ENCODE measurements at regions not wholly inside any gene's neighbourhood (a gene's known extent, or its start where the extent isn't known, plus 50 kb on each side); places are given as distances from the start of the nearest gene placed in this dataset.

DNA sequence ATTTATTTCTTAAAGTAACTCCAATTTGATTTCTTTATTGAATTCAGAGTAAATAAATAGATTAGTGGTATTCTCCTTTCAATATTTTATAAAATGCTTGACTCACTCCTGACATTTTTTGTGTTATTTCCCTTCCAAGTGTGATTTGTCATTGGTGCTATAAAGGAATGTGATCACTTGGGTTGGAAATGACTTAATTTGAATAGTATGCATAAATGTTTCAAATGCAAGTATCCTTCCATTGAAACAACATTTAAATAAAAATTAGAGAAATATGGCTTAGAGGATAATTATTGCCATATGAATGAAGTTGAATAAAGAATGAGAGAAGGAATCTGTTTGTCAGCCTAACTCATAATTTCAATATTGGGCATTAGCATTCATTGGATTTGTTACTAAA is 182.7 kb downstream of the PABPC4L start:
- DNase-seq: no peak

DNA sequence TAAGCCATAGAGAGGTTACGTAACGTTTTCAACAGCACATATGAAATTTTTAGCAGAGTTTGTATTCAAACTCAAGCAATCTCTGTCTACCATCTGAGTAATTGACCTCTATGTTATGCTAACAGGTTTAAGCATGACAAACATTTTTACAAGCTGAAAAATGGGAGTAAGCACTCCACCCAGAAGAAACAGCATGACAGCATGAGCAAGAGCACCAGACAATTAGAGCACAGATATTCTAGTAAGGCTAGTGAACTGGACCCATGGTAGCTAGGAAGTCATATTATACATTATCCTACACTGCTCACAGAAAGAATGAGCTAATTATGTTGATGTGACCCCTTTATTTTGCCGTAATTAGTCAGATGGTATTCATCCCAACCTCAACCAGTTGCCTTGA is 200.5 kb downstream of the PABPC4L start:
- DNase-seq: no peak

DNA sequence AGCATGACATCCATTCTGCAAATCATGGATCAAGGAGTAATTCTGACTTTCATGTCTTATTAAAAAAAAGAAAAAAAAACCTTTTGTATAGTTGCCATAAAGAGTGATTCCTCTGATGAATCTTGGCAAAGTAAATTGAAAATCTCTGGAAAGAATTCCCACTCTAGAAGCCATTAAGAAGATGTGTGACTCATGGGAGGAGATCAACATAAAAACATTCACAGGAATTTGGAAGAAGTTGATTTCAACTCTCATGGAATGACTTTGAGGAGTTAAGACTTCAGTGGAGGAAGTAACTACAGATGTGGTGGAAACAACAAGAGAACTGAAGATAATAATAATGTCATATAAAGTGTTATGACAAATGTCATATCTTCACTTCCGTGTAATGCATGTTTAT is 204.2 kb downstream of the PABPC4L start:
- DNase-seq: no peak

DNA sequence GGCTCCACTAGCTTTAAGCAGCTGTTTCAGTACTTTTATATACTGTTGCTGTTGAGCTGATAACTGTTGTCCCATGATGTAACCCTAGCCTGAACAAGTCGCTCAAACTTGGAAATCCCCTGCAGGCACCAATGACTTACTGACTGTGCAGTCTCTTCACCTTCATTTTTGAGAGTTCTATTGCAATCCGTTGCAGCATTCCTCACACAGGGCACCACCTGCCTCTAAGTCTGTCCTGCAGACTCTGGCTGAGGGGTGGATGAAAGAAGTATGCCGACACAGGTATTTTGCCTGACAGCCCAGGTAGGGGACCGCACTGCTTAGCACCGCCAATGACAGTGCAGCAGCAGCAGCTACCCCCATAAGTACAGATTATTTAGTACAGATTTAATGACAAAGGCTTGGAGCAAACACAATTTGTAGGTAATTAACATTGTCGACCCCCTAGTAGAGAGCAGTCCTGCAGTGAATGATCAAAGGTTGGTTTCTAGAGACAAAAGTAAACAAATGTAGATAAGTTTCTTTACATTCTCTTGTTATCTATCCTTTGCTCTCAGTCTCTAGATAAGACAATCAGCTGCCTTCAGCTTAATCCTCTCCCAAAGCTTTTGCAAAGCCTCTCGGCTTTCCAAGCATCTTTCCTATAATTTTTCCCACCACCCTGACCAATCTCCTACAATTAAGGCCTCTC is 205.0 kb downstream of the PABPC4L start:
- no peak for DNase-seq

DNA sequence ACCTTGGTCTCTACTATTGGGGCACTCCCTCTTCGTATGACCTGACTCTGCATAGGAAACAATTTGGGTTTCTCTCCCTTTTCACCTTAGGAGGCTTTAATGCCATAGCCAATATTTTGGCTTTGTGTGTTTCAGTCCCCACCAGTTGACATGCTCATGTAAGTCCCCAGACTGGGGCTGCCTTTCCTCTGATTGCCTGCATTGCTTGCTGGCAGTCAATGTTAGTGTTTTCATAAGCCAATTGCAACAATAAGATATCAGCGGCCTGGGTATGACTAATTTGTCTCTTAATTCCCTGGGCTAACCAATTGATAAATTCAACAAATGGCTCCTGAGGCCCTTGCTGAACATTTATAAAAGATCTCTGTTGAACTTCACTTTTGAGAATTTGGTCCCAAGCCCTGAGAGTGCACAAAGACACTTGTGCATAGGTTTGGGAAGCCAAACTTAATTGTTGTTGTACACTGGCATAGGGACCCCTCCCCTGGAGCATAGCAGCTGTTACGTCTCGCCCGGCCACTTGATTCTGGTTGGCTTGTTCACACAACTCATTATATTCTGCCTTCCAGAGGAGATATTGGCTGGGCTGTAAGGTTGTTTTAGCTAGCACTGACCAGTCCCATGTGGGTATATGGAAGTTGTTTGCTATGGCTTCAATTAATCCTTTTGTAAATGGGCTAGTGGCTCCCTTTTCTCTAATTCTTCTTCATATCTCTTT is 206.2 kb downstream of the PABPC4L start:
- no peak for DNase-seq

DNA sequence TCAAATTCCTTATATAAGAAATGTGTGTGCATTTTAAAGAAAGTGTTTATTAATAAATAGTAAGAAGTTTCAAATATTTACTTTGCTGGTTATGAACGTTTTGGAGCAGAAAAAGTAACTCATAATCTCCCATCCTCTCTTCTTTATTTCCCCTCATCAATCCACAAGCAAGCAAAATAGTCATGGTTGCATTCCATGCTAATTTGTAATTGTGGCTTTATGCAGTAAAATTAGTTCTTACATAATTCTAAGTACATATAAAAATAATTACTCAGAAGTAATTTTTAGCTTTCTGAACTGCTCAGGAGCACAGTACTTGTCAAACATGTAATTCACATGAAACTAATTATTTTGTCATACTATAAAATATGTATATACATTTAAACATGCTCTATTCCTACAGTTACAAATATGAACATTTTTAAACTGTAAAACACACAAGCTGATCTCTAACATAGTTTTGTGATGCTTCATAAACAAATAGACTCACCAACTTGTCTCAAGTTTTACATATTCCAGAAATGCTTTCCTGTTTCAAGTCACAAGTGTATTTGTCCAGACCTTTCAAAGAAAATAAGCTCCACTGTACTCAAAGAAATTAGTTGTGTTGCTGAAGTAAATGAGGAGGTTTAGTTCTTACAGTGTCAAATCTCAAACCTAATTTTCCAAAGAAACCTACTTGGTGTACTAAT is 218.9 kb downstream of the PABPC4L start:
- DNase-seq: no peak

DNA sequence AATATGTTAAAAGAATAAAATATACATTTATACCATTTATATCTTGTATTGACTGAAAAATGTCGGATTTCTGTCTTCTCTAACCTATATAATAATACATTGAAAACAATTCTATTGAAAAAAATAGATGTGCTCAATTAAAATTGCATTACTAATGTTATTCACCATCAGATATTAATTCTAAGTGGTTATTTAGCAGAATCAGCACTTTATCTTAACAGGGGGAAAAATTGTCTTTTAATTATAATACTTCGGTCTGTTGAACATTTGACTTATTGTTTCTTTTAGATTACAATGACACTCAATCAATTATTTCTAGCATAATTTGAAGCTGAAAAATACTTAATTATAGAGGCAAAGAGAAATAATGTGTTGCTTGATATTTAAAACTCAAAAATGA is 220.3 kb downstream of the PABPC4L start:
- no peak for DNase-seq

DNA sequence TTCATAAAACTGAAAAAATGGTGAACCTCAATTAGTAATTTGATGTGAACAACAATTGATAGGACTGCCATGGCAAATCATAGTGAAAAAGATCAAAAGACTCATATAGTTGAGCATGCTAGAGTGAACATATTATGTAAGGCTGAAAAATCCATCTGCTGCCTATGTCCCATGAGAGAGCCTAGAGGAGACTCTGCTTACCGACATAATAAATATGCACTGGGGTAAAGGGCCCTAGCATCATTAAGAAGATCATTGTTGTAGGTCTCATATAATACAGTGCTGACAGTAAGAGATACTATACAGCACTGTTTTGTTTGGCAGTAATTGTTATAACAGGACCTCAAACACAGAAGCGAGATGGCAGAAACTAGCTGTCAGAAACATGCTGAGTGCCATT is 229.0 kb downstream of the PABPC4L start:
- peak in 1 of 2 experiments; percentile 30 for DNase-seq

DNA sequence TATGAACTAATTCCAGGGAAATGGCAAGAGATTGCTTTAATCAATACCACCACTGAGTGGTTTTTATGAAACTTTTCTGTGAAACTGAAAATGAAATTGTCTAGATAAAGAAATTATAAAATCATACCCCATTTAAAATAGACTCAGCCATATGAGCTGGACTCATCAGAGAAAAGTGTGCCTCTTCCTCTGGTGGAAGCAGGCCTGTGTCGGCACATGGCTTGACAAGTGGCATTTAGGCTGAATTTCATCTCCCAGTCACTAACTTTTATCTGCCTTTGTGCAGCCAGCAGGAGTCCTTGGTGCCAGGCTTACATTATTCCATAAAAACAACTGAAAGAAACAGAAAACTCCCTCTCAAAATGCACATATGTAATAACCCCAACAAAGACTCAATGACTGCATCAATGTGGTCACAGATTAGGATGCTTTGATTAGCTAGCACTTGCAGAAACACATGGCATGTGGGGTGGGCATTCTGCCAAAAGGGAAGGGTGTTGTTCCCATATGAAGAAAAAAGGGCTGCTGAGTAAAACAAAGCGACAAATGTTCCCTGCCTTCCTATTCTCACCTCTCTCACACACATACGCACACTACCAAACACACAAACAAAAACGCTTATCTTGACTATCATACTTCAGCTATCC is 232.3 kb downstream of the PABPC4L start:
- DNase-seq: peak; percentile 61 to 74

DNA sequence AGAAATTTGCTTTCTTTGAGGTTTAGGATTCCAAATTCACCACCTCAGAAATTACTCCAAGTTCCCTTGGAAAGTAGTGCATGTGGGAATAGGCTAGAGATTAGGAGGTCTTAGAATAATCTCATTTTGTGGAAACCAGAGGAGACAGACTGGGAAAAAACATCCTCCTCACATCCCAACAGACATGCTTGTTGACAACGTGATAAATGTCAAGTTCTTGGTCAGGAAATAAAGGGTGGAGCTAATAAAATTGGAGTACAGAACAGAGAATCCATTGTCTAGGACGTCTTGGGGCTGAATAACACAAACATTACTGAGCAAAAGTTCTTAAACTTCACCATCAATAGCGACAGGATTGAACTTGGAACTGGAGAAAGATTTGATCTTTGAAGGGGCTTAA is 233.4 kb downstream of the PABPC4L start:
- DNase-seq: no peak

DNA sequence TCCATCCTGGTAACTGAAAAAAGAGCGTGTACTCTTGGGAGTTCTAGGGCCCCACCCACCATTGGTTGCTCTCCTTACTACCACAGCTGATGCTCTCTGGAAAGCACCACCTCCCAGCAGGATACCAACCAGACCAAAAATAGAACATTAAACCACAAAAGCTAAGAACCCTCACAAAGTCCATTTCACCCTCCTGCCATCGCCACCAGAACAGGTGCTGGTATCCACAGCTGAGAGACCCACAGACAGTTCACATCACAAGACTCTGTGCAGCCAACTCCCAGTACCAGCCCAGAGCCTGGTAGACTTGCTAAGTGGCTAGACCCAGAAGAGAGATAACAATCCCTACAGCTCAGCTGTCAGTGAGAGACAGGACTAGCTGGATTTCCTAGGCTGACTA is 240.6 kb downstream of the PABPC4L start:
- DNase-seq: no peak

DNA sequence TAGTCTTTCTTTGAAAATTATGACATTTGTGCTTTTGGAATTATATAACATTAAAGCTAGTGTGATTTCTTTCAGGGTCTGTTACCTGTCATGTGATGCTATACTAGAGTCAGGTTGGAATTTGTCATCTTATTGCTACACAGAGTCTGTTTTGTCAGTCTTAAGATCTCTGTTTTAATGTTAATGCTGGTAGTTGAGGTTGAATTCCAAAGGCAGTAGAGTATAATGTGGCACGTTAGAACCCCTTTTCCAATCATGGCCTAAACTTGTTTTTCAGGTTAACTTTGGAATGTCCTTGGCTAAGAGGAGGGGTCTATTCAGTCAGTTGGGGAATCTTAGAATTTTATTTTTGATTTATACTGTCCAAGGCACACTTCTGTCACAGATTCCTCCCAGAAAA is 258.5 kb downstream of the PABPC4L start:
- DNase-seq: no peak

DNA sequence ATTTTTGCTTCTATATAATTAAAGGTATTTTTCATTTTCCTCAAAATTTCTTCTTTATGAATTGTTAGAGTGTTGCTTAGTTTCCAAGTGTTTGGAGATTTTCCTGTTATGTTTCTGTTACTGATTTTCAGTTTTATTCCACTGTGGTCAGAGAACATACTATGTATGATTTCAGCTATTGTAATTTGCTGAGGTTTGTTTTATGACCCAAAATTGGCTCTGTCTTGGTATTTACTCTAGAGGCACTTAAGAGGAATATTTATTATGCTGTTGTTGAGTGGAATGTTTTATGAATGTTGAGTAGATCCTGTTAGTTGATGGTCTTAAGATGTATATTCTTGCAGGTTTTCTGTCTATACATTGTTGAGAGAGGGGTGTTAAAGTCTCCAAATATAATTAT is 263.5 kb downstream of the PABPC4L start:
- DNase-seq: no peak

DNA sequence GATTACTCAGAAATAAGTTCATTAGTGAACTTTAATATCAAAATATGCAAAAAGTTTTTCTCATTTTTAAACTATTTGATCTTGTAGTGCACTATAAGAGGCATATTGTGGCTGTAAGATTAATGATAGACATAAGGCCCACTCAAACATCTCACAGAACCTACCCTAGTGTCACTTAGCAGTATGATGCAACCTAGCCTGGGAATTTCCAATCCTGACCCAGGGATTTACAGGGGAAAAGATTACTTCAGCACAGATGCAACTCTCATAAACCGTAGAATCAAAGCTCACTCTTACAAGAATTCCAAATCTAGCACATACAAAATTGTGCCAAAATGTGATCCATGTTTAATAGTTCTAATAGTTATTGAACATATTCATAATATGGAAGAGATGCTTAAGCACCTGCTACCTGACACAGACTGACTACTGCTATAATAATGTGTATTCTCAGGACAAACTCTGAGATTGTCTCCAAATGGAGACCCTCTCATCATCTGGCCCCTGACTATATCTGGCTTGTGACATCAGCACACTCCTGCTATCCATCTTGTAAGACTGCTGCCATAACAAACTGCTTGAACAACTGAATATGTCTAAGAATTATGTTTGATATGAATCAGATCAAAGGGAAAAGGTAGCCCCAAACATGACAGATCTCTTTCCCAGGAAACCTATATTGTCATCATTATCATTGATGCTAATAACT is 271.9 kb downstream of the PABPC4L start:
- DNase-seq: no peak

DNA sequence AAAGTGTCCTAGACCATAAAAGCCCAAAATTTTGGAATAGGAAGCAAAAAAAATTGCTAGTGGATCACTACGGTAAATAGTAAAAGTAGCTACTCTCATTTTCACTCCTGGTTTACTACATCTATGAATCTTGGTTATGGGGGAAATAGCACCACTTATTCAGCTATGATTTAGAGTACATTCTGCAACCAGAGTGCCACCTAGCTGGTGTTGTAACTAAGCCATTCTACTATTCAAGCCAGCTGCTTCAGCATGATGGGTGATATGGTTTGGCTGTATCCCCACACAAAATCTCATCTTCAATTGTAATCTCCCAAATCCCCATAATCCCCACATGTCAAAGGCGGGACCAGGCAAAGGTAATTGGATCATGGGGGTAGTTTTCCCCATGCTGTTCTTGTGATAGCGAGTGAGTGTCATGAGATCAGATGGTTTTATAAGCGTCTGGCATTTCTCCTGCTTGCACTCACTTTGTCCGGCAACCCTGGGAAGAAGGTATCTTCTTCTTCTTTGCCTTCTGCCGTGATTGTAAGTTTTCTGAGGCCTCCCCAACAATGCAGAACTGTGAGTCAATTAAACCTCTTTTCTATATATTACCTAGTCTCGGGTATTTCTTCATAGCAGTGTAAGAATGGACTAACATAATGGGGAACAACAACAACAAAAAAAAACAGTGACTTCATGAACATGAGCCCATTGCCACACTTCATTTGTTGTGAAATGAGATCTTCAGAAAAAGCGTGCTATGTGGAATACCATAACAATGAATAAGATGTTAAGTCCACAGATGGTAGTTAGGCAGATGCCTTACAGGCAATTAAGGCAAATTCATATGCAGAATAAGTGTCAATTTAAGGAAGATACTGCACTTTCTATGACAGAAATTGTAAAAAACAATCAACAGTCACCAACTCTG is 280.1 kb downstream of the PABPC4L start:
- no peak for DNase-seq

DNA sequence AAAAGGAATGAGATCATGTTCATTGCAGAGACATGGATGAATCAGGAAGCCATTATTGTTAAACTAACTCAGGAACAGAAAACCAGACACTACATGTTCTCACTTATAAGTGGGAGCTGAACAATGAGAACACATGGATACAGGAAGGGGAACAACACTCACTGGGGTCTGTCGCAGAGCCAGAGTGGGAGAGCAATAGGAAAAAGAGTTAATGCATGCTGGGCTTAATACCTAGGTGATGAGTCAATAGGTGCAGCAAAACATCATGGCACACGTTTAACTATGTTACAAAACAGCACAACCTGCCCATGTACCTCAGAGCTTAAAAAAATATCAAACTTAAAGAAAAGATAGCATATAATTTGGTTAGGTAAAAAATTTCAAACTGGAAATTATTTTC is 281.4 kb downstream of the PABPC4L start:
- no peak for DNase-seq

DNA sequence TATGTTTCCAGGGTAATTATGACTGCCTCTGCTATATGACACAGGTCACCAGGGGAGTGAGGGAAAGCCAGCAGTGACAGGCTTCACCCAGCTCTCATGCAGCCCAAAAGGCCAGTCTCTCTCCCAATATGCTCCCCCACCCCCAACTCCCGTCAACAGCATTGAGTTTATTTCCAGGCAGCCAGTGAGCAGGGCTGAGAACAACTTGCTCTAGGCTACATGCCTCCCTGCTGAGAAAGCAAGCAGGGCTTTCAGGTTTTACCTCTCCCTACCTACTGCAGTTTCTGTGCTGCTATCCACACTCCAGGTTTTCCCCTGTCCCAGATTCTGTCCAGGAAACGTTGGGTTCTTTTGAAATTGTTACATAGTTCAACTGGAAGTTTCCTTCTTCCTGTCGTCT is 291.4 kb downstream of the PABPC4L start:
- DNase-seq: no peak

DNA sequence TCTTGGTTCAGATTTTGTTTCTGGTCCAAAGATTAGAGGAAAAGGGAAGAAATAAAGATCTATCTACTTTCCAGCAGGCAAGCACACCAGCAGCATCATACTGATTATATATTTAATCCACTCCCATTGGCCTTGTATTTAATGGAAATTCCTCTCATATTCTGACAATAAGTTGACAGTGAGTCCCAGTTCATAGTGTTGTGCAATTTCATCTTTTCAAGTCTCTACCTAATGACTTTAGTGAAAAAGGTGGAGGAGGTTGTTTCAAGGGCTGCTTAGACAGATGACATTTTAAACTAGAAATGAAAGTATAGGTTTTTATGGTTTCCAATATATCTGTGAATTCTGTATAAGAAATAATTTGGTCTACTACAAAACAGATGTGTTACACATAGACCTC is 298.6 kb downstream of the PABPC4L start:
- no peak for DNase-seq

DNA sequence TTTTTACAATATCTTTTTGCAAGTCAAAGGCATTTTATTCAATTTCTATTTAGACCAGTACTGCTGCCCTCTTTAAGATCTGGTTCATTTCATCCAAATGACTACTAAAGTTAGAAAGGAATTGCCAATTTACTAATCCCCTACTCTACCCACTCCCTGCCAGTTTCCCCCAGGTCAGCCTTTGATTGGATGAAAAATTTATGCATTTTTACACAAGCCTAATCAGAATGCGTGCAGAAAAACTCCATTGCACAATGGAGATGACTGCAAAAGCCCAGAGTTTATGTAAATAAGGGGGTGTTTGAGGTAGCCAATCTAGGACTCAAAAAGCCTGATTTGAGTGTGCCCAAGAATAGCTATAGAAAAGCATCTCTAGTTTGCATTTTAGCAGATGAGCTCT is 310.6 kb downstream of the PABPC4L start:
- DNase-seq: no peak

DNA sequence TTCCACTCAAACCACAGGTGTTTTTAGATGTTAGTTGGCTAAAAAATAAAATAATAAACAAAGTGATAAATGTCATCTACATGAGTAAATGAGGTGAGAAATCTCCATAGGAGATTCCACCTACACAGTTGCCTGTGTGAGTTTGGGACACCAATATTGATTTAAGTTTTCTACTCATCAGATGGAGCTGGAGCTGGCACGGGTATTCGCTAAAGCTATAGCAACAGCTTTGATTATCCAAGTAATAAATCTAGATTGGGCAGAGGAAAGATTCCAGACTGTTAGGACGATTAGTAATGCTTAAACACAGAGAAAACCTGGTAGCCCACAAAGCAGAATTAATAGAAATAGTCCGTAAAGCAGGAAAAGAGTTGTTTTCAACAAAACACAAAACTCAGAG is 313.9 kb downstream of the PABPC4L start:
- DNase-seq: no peak

DNA sequence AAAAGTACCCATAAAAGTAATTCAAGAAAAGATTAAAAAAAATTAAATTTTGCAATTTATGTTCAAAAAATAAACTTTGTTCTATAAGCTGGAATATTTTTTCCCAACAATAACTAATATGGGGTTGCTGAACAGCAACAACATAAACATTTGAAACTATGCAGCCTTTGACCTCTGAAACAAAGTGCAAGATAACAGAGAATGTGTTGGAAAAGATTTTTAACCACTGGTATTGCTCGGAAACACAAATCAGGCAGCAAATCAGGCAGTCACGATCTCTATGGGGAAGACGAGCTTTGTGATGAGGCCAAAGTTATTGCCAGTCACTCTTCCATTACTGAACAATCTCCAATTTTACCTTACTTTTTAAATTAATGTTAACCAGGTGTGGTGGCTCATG is 332.1 kb downstream of the PABPC4L start:
- no peak for DNase-seq

DNA sequence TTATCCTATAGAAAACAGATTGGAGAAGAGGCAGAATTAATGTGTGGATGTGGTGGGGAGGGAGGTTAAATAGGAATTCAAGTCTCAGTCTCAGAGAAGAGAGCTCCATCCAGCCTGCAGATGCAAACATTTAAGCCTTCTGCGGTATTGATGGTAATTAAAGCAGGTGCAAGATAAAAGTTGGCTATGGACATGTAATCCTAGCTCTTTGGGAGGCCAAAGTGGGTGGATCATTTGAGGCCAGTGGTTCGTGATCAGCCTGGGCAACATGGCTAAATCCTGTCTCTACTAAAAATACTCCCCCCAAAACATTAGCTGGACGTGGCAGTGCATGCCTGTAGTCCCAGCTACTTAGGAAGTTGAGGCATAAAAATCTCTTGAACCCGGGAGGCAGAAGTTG is 332.7 kb downstream of the PABPC4L start:
- no peak for DNase-seq
